GM12878 (cell line): ENCODE measurements at regions not wholly inside any gene's neighbourhood (a gene's known extent, or its start where the extent isn't known, plus 50 kb on each side); places are given as distances from the start of the nearest gene placed in this dataset.

ENCODE experiments used
- ATAC-seq: fragments of 200-7000 bp; cut with Tn5 transposase; 3 replicates; pipeline ENCODE4 v1.9.1; 2020; ENCODE audit warnings: mild to moderate bottlenecking, moderate library complexity
- BruUV-seq: library from RNA; stranded (reverse); fragments of 400-500 nt; replicated peaks from 2 replicates; lab custom pipeline; 2021; lab: Mats Ljungman, UMichigan
- CTCF ChIA-PET: fragments of 300-600 bp; sonication (Branson Sonifier 250); formaldehyde crosslinking; extraction: SDS; loops from one replicate; lab custom pipeline; 2021; ENCODE audit warnings: inconsistent platforms; lab: Yijun Ruan, JAX
- POLR2A ChIA-PET: fragments of 350-600 bp; formaldehyde crosslinking; extraction: SDS; loops from one replicate; lab custom pipeline; 2021; ENCODE audit warnings: inconsistent platforms; lab: Charles Lee
- RAD21 ChIA-PET: fragments of 300-600 bp; sonication (Branson Sonifier 250); formaldehyde crosslinking; loops from one replicate; lab custom pipeline; 2023; ENCODE audit warnings: antibody characterized with exemption; ENCODE audit not compliant: unreplicated experiment; lab: Charles Lee
- SMC1A ChIA-PET: fragments of 300-600 bp; sonication (Branson Sonifier 250); formaldehyde crosslinking; loops from one replicate; lab custom pipeline; 2023; ENCODE audit not compliant: unreplicated experiment, uncharacterized antibody; lab: Charles Lee
- DNase-seq: peaks from one replicate; pipeline ENCODE4 v3.0.0-alpha.2; 2011; ENCODE audit warnings: low read depth, low spot score
- FAIRE-seq: peaks from 3 replicates; lab custom pipeline; 2011; peaks lifted over from hg19 to GRCh38; lab: Jason Lieb, UNC
- H2AFZ ChIP-seq: 2 replicates; pipeline ENCODE4 v1.6.0; 2011; ENCODE audit warnings: low read depth, low read length, control low read depth; ENCODE audit not compliant: control insufficient read depth
- H3K27ac ChIP-seq: 2 replicates; pipeline ENCODE4 v1.5.1; 2011; ENCODE audit warnings: control low read depth; ENCODE audit not compliant: control insufficient read depth, insufficient read depth
- H3K27me3 ChIP-seq, 2 experiments: replicated peaks in 1 of 2; 2 replicates each; pipeline versions ENCODE4 v1.6.0 to v1.6.1; 2011; ENCODE audit warnings: low read length in 1 of 2; ENCODE audit not compliant: control insufficient read depth in 2 of 2, insufficient read depth in 2 of 2
- H3K36me3 ChIP-seq, 2 experiments: 2 replicates each; pipeline ENCODE4 v1.5.1; 2011; ENCODE audit warnings: low read length in 1 of 2; ENCODE audit not compliant: control insufficient read depth in 2 of 2, insufficient read depth in 2 of 2
- H3K4me1 ChIP-seq: 2 replicates; pipeline ENCODE4 v1.6.1; 2011; ENCODE audit warnings: mild to moderate bottlenecking, low read length, moderate library complexity, mixed read lengths; ENCODE audit not compliant: control insufficient read depth, insufficient read depth
- H3K4me2 ChIP-seq: 2 replicates; pipeline ENCODE4 v1.6.0; 2011; ENCODE audit warnings: control low read depth; ENCODE audit not compliant: control insufficient read depth, insufficient read depth
- H3K4me3 ChIP-seq: fragments of 200-600 bp; sonication (generic); 2 replicates; pipeline ENCODE4 v1.5.1; 2016
- H3K79me2 ChIP-seq: 2 replicates; pipeline ENCODE4 v1.6.0; 2011; ENCODE audit warnings: low read length; ENCODE audit not compliant: control insufficient read depth, insufficient read depth
- H3K9ac ChIP-seq: 2 replicates; pipeline ENCODE4 v1.8.0; 2011; ENCODE audit warnings: low read length, control low read depth, mixed read lengths; ENCODE audit not compliant: control insufficient read depth, insufficient read depth
- H3K9me3 ChIP-seq: replicated peaks from 3 replicates; pipeline ENCODE4 v1.5.1; 2011; ENCODE audit warnings: mild to moderate bottlenecking, low read length; ENCODE audit not compliant: control insufficient read depth, insufficient read depth
- H4K20me1 ChIP-seq: 2 replicates; pipeline ENCODE4 v1.6.0; 2011; ENCODE audit not compliant: control insufficient read depth, insufficient read depth
- ASH2L ChIP-seq: fragments of 300-600, 200-600 bp; sonication (generic); IDR thresholded peaks from 2 replicates; pipeline ENCODE4 v1.6.1; 2017; ENCODE audit warnings: low read depth, mild to moderate bottlenecking, borderline replicate concordance
- BCLAF1 ChIP-seq: fragments of 450-650 bp; IDR thresholded peaks from 2 replicates; pipeline ENCODE4 v1.6.1; 2017; ENCODE audit warnings: antibody characterized with exemption, mild to moderate bottlenecking, moderate library complexity
- CEBPB ChIP-seq, 2 experiments: fragments of 150-350 bp in 1 of 2; IDR thresholded peaks; 2 replicates each; pipeline ENCODE4 v1.6.1; 2012 to 2014; ENCODE audit warnings: low read depth in 2 of 2, low read length in 2 of 2, borderline replicate concordance in 1 of 2, inconsistent platforms in 1 of 2
- CTCF ChIP-seq, 3 experiments: IDR thresholded peaks in 2 of 3; conservative IDR thresholded peaks in 1 of 3; 2 replicates each; pipeline ENCODE4 v1.5.1; 2011; ENCODE audit warnings: low read depth in 3 of 3, low read length in 3 of 3, mild to moderate bottlenecking in 3 of 3, control low read depth in 2 of 3, moderate library complexity in 2 of 3, inconsistent platforms in 1 of 3, mixed read lengths in 1 of 3; ENCODE audit not compliant: control insufficient read depth in 2 of 3, insufficient read depth in 1 of 3; ENCODE audit errors: extremely low read depth in 1 of 3
- HDAC6 ChIP-seq: fragments of 200-600 bp; sonication (generic); IDR thresholded peaks from one replicate; pipeline ENCODE4 v1.8.0; 2017; ENCODE audit warnings: antibody characterized with exemption; ENCODE audit not compliant: unreplicated experiment
- NR2F1 ChIP-seq: fragments of 450-650 bp; conservative IDR thresholded peaks from 2 replicates; pipeline ENCODE4 v1.6.1; 2017; ENCODE audit warnings: mild to moderate bottlenecking
- NRF1 ChIP-seq: conservative IDR thresholded peaks from 2 replicates; pipeline ENCODE4 v1.6.1; 2011; ENCODE audit warnings: mild to moderate bottlenecking, low read depth, low read length, improper control_type of control experiment
- POLR2AphosphoS5 ChIP-seq: IDR thresholded peaks from 2 replicates; pipeline ENCODE4 v1.6.1; 2011; ENCODE audit warnings: mild to moderate bottlenecking, low read length, inconsistent platforms
- POU2F2 ChIP-seq: IDR thresholded peaks from 3 replicates; pipeline ENCODE4 v1.6.1; 2011; ENCODE audit warnings: low read depth, mild to moderate bottlenecking, low read length, borderline replicate concordance
- RFX5 ChIP-seq: IDR thresholded peaks from 2 replicates; pipeline ENCODE4 v1.6.1; 2011; ENCODE audit warnings: low read depth, low read length, improper control_type of control experiment
- SP1 ChIP-seq: IDR thresholded peaks from one replicate; pipeline ENCODE4 v1.6.1; 2011; ENCODE audit warnings: low read depth, low read length
- STAT3 ChIP-seq: IDR thresholded peaks from 2 replicates; pipeline ENCODE4 v1.6.1; 2011; ENCODE audit warnings: low read depth, low read length, improper control_type of control experiment
- TCF12 ChIP-seq: IDR thresholded peaks from 2 replicates; pipeline ENCODE4 v1.6.1; 2011; ENCODE audit warnings: low read depth, mild to moderate bottlenecking, low read length
- WGBS: methylation state at CpG from one replicate; pipeline ENCODE4 v1.1.6; 2016; ENCODE audit warnings: low lambda C conversion rate; ENCODE audit not compliant: insufficient replicate concordance, insufficient coverage; ENCODE audit errors: missing lambda C conversion rate; 5-methylcytosine and 5-hydroxymethylcytosine counted together
- in situ Hi-C: fragments of 300-500 bp; cut with MboI; formaldehyde crosslinking; loops from 9 replicates; pipeline ENCODE4 v1.14.3; 2018; ENCODE audit warnings: mixed read lengths
- intact Hi-C: fragments of 100-400 bp; cut with micrococcal nuclease; formaldehyde crosslinking; loops from one replicate; pipeline ENCODE4 v1.14.2; 2022; ENCODE audit not compliant: unreplicated experiment
- TF ChIP-seq, protein P1 (sequence below): IDR thresholded peaks from 2 replicates; pipeline ENCODE4 v1.6.1; 2012; ENCODE audit warnings: improper control_type of control experiment, low read depth, low read length; ENCODE audit not compliant: insufficient replicate concordance

DNA sequence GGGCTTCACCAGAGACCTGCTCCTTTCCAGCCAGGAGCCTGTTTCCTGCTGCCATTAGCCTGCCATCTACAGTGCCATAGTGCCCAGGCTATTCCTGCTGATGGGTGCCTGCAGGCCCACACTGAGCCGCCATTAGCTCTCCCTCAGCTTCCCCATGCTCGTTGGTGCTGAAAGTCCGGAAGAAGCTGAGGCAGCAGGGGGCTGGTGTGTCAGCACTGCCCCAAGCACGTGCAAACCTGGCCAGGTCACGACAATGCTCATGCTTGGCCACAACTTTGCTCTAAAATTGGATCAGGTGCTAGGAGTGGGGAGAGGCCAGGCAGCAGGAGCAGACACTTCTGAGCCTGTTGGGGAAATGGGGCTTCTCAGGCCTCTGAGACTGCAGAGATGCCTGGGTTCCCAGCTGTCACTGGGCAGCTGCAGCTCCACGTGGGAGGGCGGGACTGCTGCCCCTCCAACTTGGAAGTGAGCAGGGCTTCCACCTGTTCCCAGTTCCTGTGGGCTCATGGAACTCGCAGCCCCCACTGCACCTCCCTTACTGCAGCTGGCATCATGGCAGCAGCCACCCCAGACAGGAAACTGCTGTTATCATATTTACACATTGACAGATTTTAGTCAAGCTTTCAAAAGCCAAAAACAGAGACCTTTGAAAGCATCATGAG lies 913.9 kb downstream of the FSTL5 start:
- Histone ChIP-seq H4K20me1 (no peaks in the 10 kb centered on the region), H3K9ac (no peak overlapping the region), H3K9me3 (no peaks in the 10 kb centered on the region; the same call in 2 of the 3 replicates), H3K4me2 (no peak overlapping the region), H3K4me1 (no peaks in the 10 kb centered on the region), H2AFZ (no peak overlapping the region), H3K36me3 (no peaks in the 10 kb centered on the region; a peak in 1 of 4 replicates), H3K27ac (no peak overlapping the region), H3K4me3 (no peak overlapping the region), H3K79me2 (no peaks in the 10 kb centered on the region), H3K27me3 (no peaks in the 10 kb centered on the region)
- intact Hi-C loops (loop anchor here (5.0 kb wide), 1 partner anchor 307 kb away; no protein-coding TSS in a partner anchor), in situ Hi-C loops (loop anchor here (25.0 kb wide), 1 partner anchor 712 kb away; no protein-coding TSS in a partner anchor)
- DNase-seq: no peak
- 7% methylated on average over 8 of the region's 8 CpGs for WGBS
- no peak for FAIRE-seq
- BruUV-seq: no TSS peak
- RAD21 ChIA-PET: interaction anchor here (0.8 kb wide), 1 partner anchor 702 kb away, joined by 3 read pairs; no protein-coding TSS in a partner anchor
- SMC1A ChIA-PET: no interaction called here
- POLR2A ChIA-PET: no interaction called here
- no peak for ATAC-seq
- CTCF ChIA-PET: interaction anchor here (0.6 to 1.6 kb wide), 3 partner anchors 37 to 919 kb away, joined by 3 to 4 read pairs (median 3); no protein-coding TSS in a partner anchor
- TF ChIP-seq TCF12 (no peak), HDAC6 (no peak), CTCF (IDR thresholded peaks at IDR 0.05 in 2 of 3, conservative IDR thresholded peaks at IDR 0.05 in 1 of 3; ENCODE audit: control insufficient read depth in 2 of 3, extremely low read depth in 1 of 3, insufficient read depth in 1 of 3, low read depth in 3 of 3, low read length in 3 of 3) (no peak), NRF1 (no peak), STAT3 (no peak), SP1 (no peak), BCLAF1 (no peak), CEBPB (IDR thresholded peaks at IDR 0.05; ENCODE audit: borderline replicate concordance in 1 of 2, low read depth in 2 of 2, low read length in 2 of 2) (no peak), POLR2AphosphoS5 (no peak), NR2F1 (no peak), RFX5 (no peak), POU2F2 (no peak), ASH2L (no peak)
- TF ChIP-seq, protein P1, sequence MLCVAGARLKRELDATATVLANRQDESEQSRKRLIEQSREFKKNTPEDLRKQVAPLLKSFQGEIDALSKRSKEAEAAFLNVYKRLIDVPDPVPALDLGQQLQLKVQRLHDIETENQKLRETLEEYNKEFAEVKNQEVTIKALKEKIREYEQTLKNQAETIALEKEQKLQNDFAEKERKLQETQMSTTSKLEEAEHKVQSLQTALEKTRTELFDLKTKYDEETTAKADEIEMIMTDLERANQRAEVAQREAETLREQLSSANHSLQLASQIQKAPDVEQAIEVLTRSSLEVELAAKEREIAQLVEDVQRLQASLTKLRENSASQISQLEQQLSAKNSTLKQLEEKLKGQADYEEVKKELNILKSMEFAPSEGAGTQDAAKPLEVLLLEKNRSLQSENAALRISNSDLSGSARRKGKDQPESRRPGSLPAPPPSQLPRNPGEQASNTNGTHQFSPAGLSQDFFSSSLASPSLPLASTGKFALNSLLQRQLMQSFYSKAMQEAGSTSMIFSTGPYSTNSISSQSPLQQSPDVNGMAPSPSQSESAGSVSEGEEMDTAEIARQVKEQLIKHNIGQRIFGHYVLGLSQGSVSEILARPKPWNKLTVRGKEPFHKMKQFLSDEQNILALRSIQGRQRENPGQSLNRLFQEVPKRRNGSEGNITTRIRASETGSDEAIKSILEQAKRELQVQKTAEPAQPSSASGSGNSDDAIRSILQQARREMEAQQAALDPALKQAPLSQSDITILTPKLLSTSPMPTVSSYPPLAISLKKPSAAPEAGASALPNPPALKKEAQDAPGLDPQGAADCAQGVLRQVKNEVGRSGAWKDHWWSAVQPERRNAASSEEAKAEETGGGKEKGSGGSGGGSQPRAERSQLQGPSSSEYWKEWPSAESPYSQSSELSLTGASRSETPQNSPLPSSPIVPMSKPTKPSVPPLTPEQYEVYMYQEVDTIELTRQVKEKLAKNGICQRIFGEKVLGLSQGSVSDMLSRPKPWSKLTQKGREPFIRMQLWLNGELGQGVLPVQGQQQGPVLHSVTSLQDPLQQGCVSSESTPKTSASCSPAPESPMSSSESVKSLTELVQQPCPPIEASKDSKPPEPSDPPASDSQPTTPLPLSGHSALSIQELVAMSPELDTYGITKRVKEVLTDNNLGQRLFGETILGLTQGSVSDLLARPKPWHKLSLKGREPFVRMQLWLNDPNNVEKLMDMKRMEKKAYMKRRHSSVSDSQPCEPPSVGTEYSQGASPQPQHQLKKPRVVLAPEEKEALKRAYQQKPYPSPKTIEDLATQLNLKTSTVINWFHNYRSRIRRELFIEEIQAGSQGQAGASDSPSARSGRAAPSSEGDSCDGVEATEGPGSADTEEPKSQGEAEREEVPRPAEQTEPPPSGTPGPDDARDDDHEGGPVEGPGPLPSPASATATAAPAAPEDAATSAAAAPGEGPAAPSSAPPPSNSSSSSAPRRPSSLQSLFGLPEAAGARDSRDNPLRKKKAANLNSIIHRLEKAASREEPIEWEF: no peak
